ENCODE measurements at regions not wholly inside any gene's neighbourhood (a gene's known extent, or its start where the extent isn't known, plus 50 kb on each side); places are given as distances from the start of the nearest gene placed in this dataset.

GRCh38 chr10:10014846-10015245, 1002.8 kb upstream of the CELF2 start:
- H2AFZ ChIP-seq (ENCODE audit: low read depth, low read length, poor library complexity, severe bottlenecking), result no peak overlapping the region
- DNase-seq (ENCODE audit: low read depth, low spot score) (no peak), ATAC-seq (no peak)
- intact Hi-C loops (cut with micrococcal nuclease), result no loop called here
- H4K20me1 ChIP-seq (ENCODE audit: insufficient read depth), result no peaks in the 10 kb centered on the region
- H3K79me2 ChIP-seq (ENCODE audit: insufficient read depth, low read length), result no peaks in the 10 kb centered on the region
- CTCF ChIA-PET, result no interaction called here
- RAD21 ChIA-PET (ENCODE audit: low non-redundant PET in 1 of 2, low total read pairs in 2 of 2, uncharacterized antibody in 2 of 2, unreplicated experiment in 2 of 2), result no interaction called here
- no peaks in the 10 kb centered on the region for H3K9me2 ChIP-seq (ENCODE audit: insufficient read depth)
- POLR2A ChIA-PET, result no interaction called here
- H3K36me3 ChIP-seq (ENCODE audit: control insufficient read depth in 1 of 2, insufficient read depth in 2 of 2, low read length in 2 of 2), result no peaks in the 10 kb centered on the region
- BruUV-seq (replicated peaks), result no TSS peak
- no peak overlapping the region for H3K4me2 ChIP-seq (ENCODE audit: low read length)
- H3K4me3 ChIP-seq (replicated peaks in 1 of 2; ENCODE audit: low read depth in 1 of 2, low read length in 2 of 2), result no peak overlapping the region
- H3K9ac ChIP-seq (ENCODE audit: low read length), result no peak overlapping the region
- H3K4me1 ChIP-seq (ENCODE audit: control insufficient read depth in 1 of 2, insufficient read depth in 2 of 2, low read length in 2 of 2), result no peaks in the 10 kb centered on the region
- H3K9me3 ChIP-seq (ENCODE audit: control insufficient read depth in 1 of 2, insufficient read depth in 1 of 2, low read depth in 1 of 2, low read length in 2 of 2), result peaks cover 13 to 18% of the 10 kb centered on the region in 2 experiments; a peak in 3 of 4 replicates
- H3K27me3 ChIP-seq (ENCODE audit: insufficient read depth, low read length), result no peaks in the 10 kb centered on the region
- H3K27ac ChIP-seq (ENCODE audit: low read depth, low read length), result no peak overlapping the region
- TF ChIP-seq ZFX (IDR thresholded peaks at IDR 0.05), result no peak
- TF ChIP-seq, protein P1, sequence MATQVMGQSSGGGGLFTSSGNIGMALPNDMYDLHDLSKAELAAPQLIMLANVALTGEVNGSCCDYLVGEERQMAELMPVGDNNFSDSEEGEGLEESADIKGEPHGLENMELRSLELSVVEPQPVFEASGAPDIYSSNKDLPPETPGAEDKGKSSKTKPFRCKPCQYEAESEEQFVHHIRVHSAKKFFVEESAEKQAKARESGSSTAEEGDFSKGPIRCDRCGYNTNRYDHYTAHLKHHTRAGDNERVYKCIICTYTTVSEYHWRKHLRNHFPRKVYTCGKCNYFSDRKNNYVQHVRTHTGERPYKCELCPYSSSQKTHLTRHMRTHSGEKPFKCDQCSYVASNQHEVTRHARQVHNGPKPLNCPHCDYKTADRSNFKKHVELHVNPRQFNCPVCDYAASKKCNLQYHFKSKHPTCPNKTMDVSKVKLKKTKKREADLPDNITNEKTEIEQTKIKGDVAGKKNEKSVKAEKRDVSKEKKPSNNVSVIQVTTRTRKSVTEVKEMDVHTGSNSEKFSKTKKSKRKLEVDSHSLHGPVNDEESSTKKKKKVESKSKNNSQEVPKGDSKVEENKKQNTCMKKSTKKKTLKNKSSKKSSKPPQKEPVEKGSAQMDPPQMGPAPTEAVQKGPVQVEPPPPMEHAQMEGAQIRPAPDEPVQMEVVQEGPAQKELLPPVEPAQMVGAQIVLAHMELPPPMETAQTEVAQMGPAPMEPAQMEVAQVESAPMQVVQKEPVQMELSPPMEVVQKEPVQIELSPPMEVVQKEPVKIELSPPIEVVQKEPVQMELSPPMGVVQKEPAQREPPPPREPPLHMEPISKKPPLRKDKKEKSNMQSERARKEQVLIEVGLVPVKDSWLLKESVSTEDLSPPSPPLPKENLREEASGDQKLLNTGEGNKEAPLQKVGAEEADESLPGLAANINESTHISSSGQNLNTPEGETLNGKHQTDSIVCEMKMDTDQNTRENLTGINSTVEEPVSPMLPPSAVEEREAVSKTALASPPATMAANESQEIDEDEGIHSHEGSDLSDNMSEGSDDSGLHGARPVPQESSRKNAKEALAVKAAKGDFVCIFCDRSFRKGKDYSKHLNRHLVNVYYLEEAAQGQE (IDR thresholded peaks at IDR 0.05; ENCODE audit: low read depth), result no peak
- TF ChIP-seq CEBPB (IDR thresholded peaks at IDR 0.05; ENCODE audit: low read depth), result no peak
- no peak for TF ChIP-seq JUND (IDR thresholded peaks at IDR 0.05)
- no peak for TF ChIP-seq FOSL1 (IDR thresholded peaks at IDR 0.05; ENCODE audit: low read depth)
- TF ChIP-seq, protein P2, sequence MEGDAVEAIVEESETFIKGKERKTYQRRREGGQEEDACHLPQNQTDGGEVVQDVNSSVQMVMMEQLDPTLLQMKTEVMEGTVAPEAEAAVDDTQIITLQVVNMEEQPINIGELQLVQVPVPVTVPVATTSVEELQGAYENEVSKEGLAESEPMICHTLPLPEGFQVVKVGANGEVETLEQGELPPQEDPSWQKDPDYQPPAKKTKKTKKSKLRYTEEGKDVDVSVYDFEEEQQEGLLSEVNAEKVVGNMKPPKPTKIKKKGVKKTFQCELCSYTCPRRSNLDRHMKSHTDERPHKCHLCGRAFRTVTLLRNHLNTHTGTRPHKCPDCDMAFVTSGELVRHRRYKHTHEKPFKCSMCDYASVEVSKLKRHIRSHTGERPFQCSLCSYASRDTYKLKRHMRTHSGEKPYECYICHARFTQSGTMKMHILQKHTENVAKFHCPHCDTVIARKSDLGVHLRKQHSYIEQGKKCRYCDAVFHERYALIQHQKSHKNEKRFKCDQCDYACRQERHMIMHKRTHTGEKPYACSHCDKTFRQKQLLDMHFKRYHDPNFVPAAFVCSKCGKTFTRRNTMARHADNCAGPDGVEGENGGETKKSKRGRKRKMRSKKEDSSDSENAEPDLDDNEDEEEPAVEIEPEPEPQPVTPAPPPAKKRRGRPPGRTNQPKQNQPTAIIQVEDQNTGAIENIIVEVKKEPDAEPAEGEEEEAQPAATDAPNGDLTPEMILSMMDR (IDR thresholded peaks at IDR 0.05 in 2 of 3, conservative IDR thresholded peaks at IDR 0.05 in 1 of 3; ENCODE audit: borderline replicate concordance in 1 of 3, insufficient read depth in 1 of 3, low read depth in 2 of 3, low read length in 2 of 3), result no peak
- no peak for TF ChIP-seq TCF7L2 (IDR thresholded peaks at IDR 0.05; ENCODE audit: borderline replicate concordance, extremely low read depth, insufficient read depth, insufficient read length)
- TF ChIP-seq, protein P3, sequence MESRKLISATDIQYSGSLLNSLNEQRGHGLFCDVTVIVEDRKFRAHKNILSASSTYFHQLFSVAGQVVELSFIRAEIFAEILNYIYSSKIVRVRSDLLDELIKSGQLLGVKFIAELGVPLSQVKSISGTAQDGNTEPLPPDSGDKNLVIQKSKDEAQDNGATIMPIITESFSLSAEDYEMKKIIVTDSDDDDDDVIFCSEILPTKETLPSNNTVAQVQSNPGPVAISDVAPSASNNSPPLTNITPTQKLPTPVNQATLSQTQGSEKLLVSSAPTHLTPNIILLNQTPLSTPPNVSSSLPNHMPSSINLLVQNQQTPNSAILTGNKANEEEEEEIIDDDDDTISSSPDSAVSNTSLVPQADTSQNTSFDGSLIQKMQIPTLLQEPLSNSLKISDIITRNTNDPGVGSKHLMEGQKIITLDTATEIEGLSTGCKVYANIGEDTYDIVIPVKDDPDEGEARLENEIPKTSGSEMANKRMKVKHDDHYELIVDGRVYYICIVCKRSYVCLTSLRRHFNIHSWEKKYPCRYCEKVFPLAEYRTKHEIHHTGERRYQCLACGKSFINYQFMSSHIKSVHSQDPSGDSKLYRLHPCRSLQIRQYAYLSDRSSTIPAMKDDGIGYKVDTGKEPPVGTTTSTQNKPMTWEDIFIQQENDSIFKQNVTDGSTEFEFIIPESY (IDR thresholded peaks at IDR 0.05; ENCODE audit: extremely low read depth, insufficient replicate concordance, low read length), result no peak
- TF ChIP-seq SRF (IDR thresholded peaks at IDR 0.05; ENCODE audit: low read depth), result no peak
- no peak for TF ChIP-seq EZH2 (IDR thresholded peaks at IDR 0.05)
- TF ChIP-seq EZH2phosphoT487 (IDR thresholded peaks at IDR 0.05; ENCODE audit: borderline replicate concordance), result no peak
- no peak for TF ChIP-seq EGR1 (IDR thresholded peaks at IDR 0.05; ENCODE audit: low read depth)
- no peak for TF ChIP-seq POLR2A (IDR thresholded peaks at IDR 0.05; ENCODE audit: borderline replicate concordance, extremely low read depth, insufficient read depth, insufficient read length)

Data from HCT116 (cell line).